Keratinocyte (primary cell): ENCODE measurements at regions not wholly inside any gene's neighbourhood (a gene's known extent, or its start where the extent isn't known, plus 50 kb on each side); places are given as distances from the start of the nearest gene placed in this dataset.

ENCODE experiments used
- DNase-seq: peaks from one replicate; pipeline ENCODE4 v3.0.0-alpha.2; 2011; ENCODE audit warnings: low read depth, missing footprints, low spot score
- FAIRE-seq: peaks from 2 replicates; lab custom pipeline; 2011; peaks lifted over from hg19 to GRCh38; lab: Jason Lieb, UNC
- H2AFZ ChIP-seq: 2 replicates; pipeline ENCODE4 v1.6.0; 2012; ENCODE audit warnings: low read length, control low read depth, inconsistent platforms; ENCODE audit not compliant: control insufficient read depth
- H3K27ac ChIP-seq: 2 replicates; pipeline ENCODE4 v1.5.1; 2011; ENCODE audit warnings: low read length; ENCODE audit not compliant: control insufficient read depth, insufficient read depth
- H3K27me3 ChIP-seq: 3 replicates; pipeline ENCODE4 v1.6.0; 2011; ENCODE audit warnings: low read length; ENCODE audit not compliant: control insufficient read depth, insufficient read depth; ENCODE audit errors: extremely low read depth
- H3K36me3 ChIP-seq, 2 experiments: 2 replicates in 1 of 2; 3 replicates in 1 of 2; pipeline ENCODE4 v1.5.1; 2011; ENCODE audit warnings: low read length in 2 of 2, mild to moderate bottlenecking in 1 of 2; ENCODE audit not compliant: control insufficient read depth in 2 of 2, insufficient read depth in 2 of 2; ENCODE audit errors: extremely low read depth in 1 of 2
- H3K4me1 ChIP-seq: 3 replicates; pipeline ENCODE4 v1.5.1; 2011; ENCODE audit warnings: low read length; ENCODE audit not compliant: control insufficient read depth, insufficient read depth; ENCODE audit errors: extremely low read depth
- H3K4me2 ChIP-seq: 3 replicates; pipeline ENCODE4 v1.6.0; 2011; ENCODE audit warnings: low read depth, low read length; ENCODE audit not compliant: control insufficient read depth, insufficient read depth; ENCODE audit errors: extremely low read depth
- H3K4me3 ChIP-seq, 3 experiments: fragments of 200-600 bp in 1 of 3; sonication (generic) in 1 of 3; 2 replicates in 2 of 3; 3 replicates in 1 of 3; pipeline ENCODE4 v1.5.1; 2011 to 2016; ENCODE audit warnings: low read length in 3 of 3, mild to moderate bottlenecking in 3 of 3, control low read depth in 2 of 3, inconsistent platforms in 1 of 3, low read depth in 1 of 3, mixed read lengths in 1 of 3, mixed run types in 1 of 3, moderate library complexity in 1 of 3; ENCODE audit not compliant: control insufficient read depth in 2 of 3, insufficient read depth in 2 of 3; ENCODE audit errors: extremely low read depth in 1 of 3
- H3K79me2 ChIP-seq: 2 replicates; pipeline ENCODE4 v1.6.0; 2012; ENCODE audit warnings: low read length; ENCODE audit not compliant: control insufficient read depth, insufficient read depth
- H3K9ac ChIP-seq: 3 replicates; pipeline ENCODE4 v1.6.0; 2011; ENCODE audit warnings: low read length; ENCODE audit not compliant: control insufficient read depth, insufficient read depth; ENCODE audit errors: extremely low read depth
- H3K9me1 ChIP-seq: 3 replicates; pipeline ENCODE4 v1.6.0; 2011; ENCODE audit warnings: low read length; ENCODE audit not compliant: control insufficient read depth, insufficient read depth; ENCODE audit errors: extremely low read depth
- H3K9me3 ChIP-seq: 2 replicates; pipeline ENCODE4 v1.5.1; 2012; ENCODE audit warnings: low read depth, low read length; ENCODE audit not compliant: control insufficient read depth
- H4K20me1 ChIP-seq: 3 replicates; pipeline ENCODE4 v1.6.0; 2011; ENCODE audit warnings: low read length; ENCODE audit not compliant: control insufficient read depth, insufficient read depth; ENCODE audit errors: extremely low read depth
- CTCF ChIP-seq, 3 experiments: IDR thresholded peaks in 1 of 3; conservative IDR thresholded peaks in 1 of 3; optimal IDR thresholded peaks in 1 of 3; 2 replicates in 2 of 3; 3 replicates in 1 of 3; pipeline versions ENCODE3 to v1.5.1; 2011; ENCODE audit warnings: low read length in 3 of 3, mild to moderate bottlenecking in 3 of 3, moderate library complexity in 2 of 3, control low read depth in 1 of 3, inconsistent platforms in 1 of 3; ENCODE audit not compliant: insufficient read depth in 2 of 3; ENCODE audit errors: extremely low read depth in 1 of 3
- EZH2 ChIP-seq: IDR thresholded peaks from one replicate; pipeline ENCODE4 v1.6.1; 2012; ENCODE audit warnings: inconsistent platforms, mild to moderate bottlenecking, low read length, moderate library complexity
- dilution Hi-C: fragments of 300-500 bp; cut with MboI; formaldehyde crosslinking; loops from one replicate; pipeline ENCODE4 v1.7.0; 2020; ENCODE audit warnings: low sequenced_read_pairs; ENCODE audit not compliant: extremely low pct_ligation_motif_present

- Histone ChIP-seq H3K9me3 (no peaks in the 10 kb centered on the region), H3K4me3 (no peak overlapping the region), H4K20me1 (no peaks in the 10 kb centered on the region), H3K79me2 (no peaks in the 10 kb centered on the region), H3K4me2 (no peak overlapping the region), H3K27me3 (no peaks in the 10 kb centered on the region), H3K36me3 (no peaks in the 10 kb centered on the region), H3K27ac (no peak overlapping the region), H3K4me1 (peaks cover 13% of the 10 kb centered on the region), H3K9ac (no peak overlapping the region), H2AFZ (no peak overlapping the region), H3K9me1 (no peaks in the 10 kb centered on the region)
- dilution Hi-C loops: no loop called here
- no peak for TF ChIP-seq CTCF (optimal IDR thresholded peaks at IDR 0.05 in 1 of 3, IDR thresholded peaks at IDR 0.05 in 1 of 3, conservative IDR thresholded peaks at IDR 0.05 in 1 of 3; ENCODE audit: extremely low read depth in 1 of 3, insufficient read depth in 2 of 3, low read length in 3 of 3)
- no peak for TF ChIP-seq EZH2
- DNase-seq (no peak), FAIRE-seq (no peak)
These were observed 268.2 kb upstream of the ATP2B1 start for GRCh38 chr12:89976866-89977265.

GRCh38 chr12:89975574-89975973 lies 266.9 kb upstream of the ATP2B1 start:
- Histone ChIP-seq H3K4me3 (no peak overlapping the region), H3K79me2 (no peaks in the 10 kb centered on the region), H3K4me2 (no peak overlapping the region), H3K4me1 (peaks cover 15% of the 10 kb centered on the region), H3K9ac (no peak overlapping the region), H4K20me1 (no peaks in the 10 kb centered on the region), H3K36me3 (no peaks in the 10 kb centered on the region), H3K27me3 (no peaks in the 10 kb centered on the region), H3K9me3 (no peaks in the 10 kb centered on the region), H3K9me1 (no peaks in the 10 kb centered on the region), H3K27ac (no peak overlapping the region), H2AFZ (no peak overlapping the region)
- no peak for TF ChIP-seq CTCF (optimal IDR thresholded peaks at IDR 0.05 in 1 of 3, IDR thresholded peaks at IDR 0.05 in 1 of 3, conservative IDR thresholded peaks at IDR 0.05 in 1 of 3; ENCODE audit: extremely low read depth in 1 of 3, insufficient read depth in 2 of 3, low read length in 3 of 3)
- TF ChIP-seq EZH2: no peak
- DNase-seq (no peak), FAIRE-seq (no peak)
- dilution Hi-C loops: no loop called here
